A549 (cell line): ENCODE measurements at regions not wholly inside any gene's neighbourhood (a gene's known extent, or its start where the extent isn't known, plus 50 kb on each side); places are given as distances from the start of the nearest gene placed in this dataset.

Source experiments
- CBX8 ChIP-seq: fragments of 200-600 bp; sonication (generic); IDR thresholded peaks from 2 replicates; pipeline ENCODE4 v1.6.1; 2016
- CEBPB ChIP-seq, 2 experiments: fragments of >200 bp in 1 of 2; sonication (Bioruptor Twin) in 1 of 2; formaldehyde crosslinking in 1 of 2; IDR thresholded peaks; 2 replicates each; pipeline ENCODE4 v1.6.1; 2012 to 2016
- CHD2 ChIP-seq: fragments of 150-350 bp; IDR thresholded peaks from 2 replicates; pipeline ENCODE4 v1.6.1; 2014; ENCODE audit warnings: low read length; ENCODE audit not compliant: partially characterized antibody
- EHF ChIP-seq: fragments of 250-450 bp; sonication (Bioruptor Pico); IDR thresholded peaks from 2 replicates; pipeline ENCODE4 v1.5.0; 2020; ENCODE audit warnings: mild to moderate bottlenecking
- HOXB13 ChIP-seq: fragments of 250-450 bp; sonication (Bioruptor Pico); IDR thresholded peaks from 2 replicates; pipeline ENCODE4 v1.5.0; 2020; ENCODE audit warnings: low read depth, mild to moderate bottlenecking, moderate library complexity
- JUNB ChIP-seq: fragments of >200 bp; sonication (Bioruptor Twin); formaldehyde crosslinking; IDR thresholded peaks from 2 replicates; pipeline ENCODE4 v1.6.1; 2016
- MAZ ChIP-seq: fragments of 150-350 bp; IDR thresholded peaks from 2 replicates; pipeline ENCODE4 v1.6.1; 2014; ENCODE audit warnings: antibody characterized with exemption, low read depth, low read length, borderline replicate concordance
- MYC ChIP-seq: IDR thresholded peaks from 2 replicates; pipeline ENCODE4 v1.6.1; 2012; ENCODE audit warnings: mild to moderate bottlenecking, inconsistent platforms, low read length, improper control_type of control experiment, borderline replicate concordance
- NPAS2 ChIP-seq: fragments of 250-450 bp; sonication (Bioruptor Pico); IDR thresholded peaks from 2 replicates; pipeline ENCODE4 v1.8.0; 2022; ENCODE audit warnings: mild to moderate bottlenecking, moderate library complexity, borderline replicate concordance
- POLR2A ChIP-seq: IDR thresholded peaks from 2 replicates; pipeline ENCODE4 v1.6.1; 2012; ENCODE audit warnings: mild to moderate bottlenecking, low read length
- SMC3 ChIP-seq: fragments of >200 bp; sonication (Bioruptor Twin); formaldehyde crosslinking; IDR thresholded peaks from 3 replicates; pipeline ENCODE4 v1.6.1; 2018; ENCODE audit warnings: inconsistent platforms
- SREBF2 ChIP-seq: fragments of 450-650 bp; IDR thresholded peaks from 2 replicates; pipeline ENCODE4 v1.6.1; 2014; ENCODE audit warnings: mild to moderate bottlenecking, moderate library complexity
- ZC3H11A ChIP-seq: fragments of 450-650 bp; IDR thresholded peaks from 2 replicates; pipeline ENCODE4 v1.6.1; 2014; ENCODE audit warnings: antibody characterized with exemption, mild to moderate bottlenecking
- TF ChIP-seq, protein P1 (sequence below): fragments of >200 bp; sonication (Bioruptor Twin); formaldehyde crosslinking; IDR thresholded peaks from 3 replicates; pipeline ENCODE4 v1.5.1; 2016

DNA sequence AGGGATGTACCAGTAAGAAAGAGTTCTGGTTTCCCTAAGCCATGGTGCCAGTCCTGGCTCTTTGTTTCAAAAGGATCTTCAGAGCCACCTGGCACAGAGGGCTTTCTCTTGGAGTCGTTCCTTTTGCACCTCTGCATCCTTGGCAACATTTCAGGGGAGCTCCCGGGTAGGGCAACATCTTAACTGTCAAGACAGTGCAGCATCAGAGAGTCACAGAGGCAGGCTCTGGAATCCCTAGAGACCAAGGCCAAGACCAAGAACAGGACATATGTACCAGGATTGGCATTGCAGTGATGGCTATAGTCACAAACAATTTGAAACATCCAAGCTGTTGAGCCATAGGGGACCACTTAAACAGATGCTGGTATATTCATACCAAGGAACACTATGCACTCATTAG is 129.4 kb upstream of the ADPGK start:
- TF ChIP-seq, protein P1, sequence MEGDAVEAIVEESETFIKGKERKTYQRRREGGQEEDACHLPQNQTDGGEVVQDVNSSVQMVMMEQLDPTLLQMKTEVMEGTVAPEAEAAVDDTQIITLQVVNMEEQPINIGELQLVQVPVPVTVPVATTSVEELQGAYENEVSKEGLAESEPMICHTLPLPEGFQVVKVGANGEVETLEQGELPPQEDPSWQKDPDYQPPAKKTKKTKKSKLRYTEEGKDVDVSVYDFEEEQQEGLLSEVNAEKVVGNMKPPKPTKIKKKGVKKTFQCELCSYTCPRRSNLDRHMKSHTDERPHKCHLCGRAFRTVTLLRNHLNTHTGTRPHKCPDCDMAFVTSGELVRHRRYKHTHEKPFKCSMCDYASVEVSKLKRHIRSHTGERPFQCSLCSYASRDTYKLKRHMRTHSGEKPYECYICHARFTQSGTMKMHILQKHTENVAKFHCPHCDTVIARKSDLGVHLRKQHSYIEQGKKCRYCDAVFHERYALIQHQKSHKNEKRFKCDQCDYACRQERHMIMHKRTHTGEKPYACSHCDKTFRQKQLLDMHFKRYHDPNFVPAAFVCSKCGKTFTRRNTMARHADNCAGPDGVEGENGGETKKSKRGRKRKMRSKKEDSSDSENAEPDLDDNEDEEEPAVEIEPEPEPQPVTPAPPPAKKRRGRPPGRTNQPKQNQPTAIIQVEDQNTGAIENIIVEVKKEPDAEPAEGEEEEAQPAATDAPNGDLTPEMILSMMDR, result no peak
- TF ChIP-seq EHF (no peak), JUNB (no peak), POLR2A (no peak), ZC3H11A (no peak), CHD2 (no peak), MAZ (no peak), SREBF2 (no peak), CBX8 (no peak), HOXB13 (CRISPR knock-in tag) (no peak), MYC (no peak), NPAS2 (CRISPR knock-in tag) (no peak), SMC3 (no peak), CEBPB (IDR thresholded peaks at IDR 0.05) (no peak)
